ENCODE measurements at regions not wholly inside any gene's neighbourhood (a gene's known extent, or its start where the extent isn't known, plus 50 kb on each side); places are given as distances from the start of the nearest gene placed in this dataset.

DNA sequence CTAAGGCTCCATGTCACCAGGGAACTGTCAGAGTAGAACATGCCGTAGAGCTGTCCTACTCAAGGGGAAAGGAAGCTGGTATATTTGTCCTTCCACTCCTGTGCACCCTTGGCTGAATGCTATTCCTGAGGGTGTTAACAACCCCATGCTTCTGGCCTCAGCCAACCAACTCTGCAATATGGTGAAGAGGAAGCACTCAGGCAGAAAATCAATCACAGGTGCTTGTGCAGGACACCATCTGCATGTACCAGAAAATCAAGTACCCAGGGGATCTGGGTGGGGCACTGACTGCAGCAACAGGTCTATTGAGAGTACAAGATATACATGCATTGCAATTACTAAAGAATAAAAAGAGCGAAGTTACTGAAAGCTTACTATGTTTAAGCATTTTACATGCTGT lies 51.4 kb upstream of the NEK6 start:
- Histone ChIP-seq H4K20me1 (ENCODE audit: control insufficient read depth, extremely low read depth, insufficient read depth, low read length) (no peaks in the 10 kb centered on the region), H3K4me3 (ENCODE audit: control insufficient read depth in 2 of 3, extremely low read depth in 1 of 3, insufficient read depth in 2 of 3, low read depth in 1 of 3, low read length in 3 of 3) (no peak overlapping the region), H3K9me3 (ENCODE audit: control insufficient read depth, low read depth, low read length) (no peaks in the 10 kb centered on the region), H3K9ac (ENCODE audit: control insufficient read depth, extremely low read depth, insufficient read depth, low read length) (no peak overlapping the region), H3K4me1 (ENCODE audit: control insufficient read depth, extremely low read depth, insufficient read depth, low read length) (no peaks in the 10 kb centered on the region), H3K9me1 (ENCODE audit: control insufficient read depth, extremely low read depth, insufficient read depth, low read length) (no peaks in the 10 kb centered on the region), H3K27me3 (ENCODE audit: control insufficient read depth, extremely low read depth, insufficient read depth, low read length) (peaks cover 10% of the 10 kb centered on the region), H3K27ac (ENCODE audit: control insufficient read depth, insufficient read depth, low read length) (no peak overlapping the region), H3K36me3 (ENCODE audit: control insufficient read depth in 2 of 2, extremely low read depth in 1 of 2, insufficient read depth in 2 of 2, low read length in 2 of 2) (no peaks in the 10 kb centered on the region), H2AFZ (ENCODE audit: control insufficient read depth, low read length) (no peak overlapping the region), H3K79me2 (ENCODE audit: control insufficient read depth, insufficient read depth, low read length) (no peaks in the 10 kb centered on the region), H3K4me2 (ENCODE audit: control insufficient read depth, extremely low read depth, insufficient read depth, low read depth, low read length) (no peak overlapping the region)
- no peak for DNase-seq (ENCODE audit: low read depth, low spot score)
- no peak for TF ChIP-seq EZH2 (IDR thresholded peaks at IDR 0.05; ENCODE audit: low read length)
- TF ChIP-seq, protein P1, sequence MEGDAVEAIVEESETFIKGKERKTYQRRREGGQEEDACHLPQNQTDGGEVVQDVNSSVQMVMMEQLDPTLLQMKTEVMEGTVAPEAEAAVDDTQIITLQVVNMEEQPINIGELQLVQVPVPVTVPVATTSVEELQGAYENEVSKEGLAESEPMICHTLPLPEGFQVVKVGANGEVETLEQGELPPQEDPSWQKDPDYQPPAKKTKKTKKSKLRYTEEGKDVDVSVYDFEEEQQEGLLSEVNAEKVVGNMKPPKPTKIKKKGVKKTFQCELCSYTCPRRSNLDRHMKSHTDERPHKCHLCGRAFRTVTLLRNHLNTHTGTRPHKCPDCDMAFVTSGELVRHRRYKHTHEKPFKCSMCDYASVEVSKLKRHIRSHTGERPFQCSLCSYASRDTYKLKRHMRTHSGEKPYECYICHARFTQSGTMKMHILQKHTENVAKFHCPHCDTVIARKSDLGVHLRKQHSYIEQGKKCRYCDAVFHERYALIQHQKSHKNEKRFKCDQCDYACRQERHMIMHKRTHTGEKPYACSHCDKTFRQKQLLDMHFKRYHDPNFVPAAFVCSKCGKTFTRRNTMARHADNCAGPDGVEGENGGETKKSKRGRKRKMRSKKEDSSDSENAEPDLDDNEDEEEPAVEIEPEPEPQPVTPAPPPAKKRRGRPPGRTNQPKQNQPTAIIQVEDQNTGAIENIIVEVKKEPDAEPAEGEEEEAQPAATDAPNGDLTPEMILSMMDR (optimal IDR thresholded peaks at IDR 0.05 in 1 of 3, IDR thresholded peaks at IDR 0.05 in 1 of 3, conservative IDR thresholded peaks at IDR 0.05 in 1 of 3; ENCODE audit: extremely low read depth in 1 of 3, insufficient read depth in 2 of 3, low read length in 3 of 3) = no peak
- dilution Hi-C loops (cut with MboI; ENCODE audit: extremely low pct_ligation_motif_present, low sequenced_read_pairs) = no loop called here
- FAIRE-seq = no peak

All from keratinocyte (primary cell).